ENCODE measurements at regions not wholly inside any gene's neighbourhood (a gene's known extent, or its start where the extent isn't known, plus 50 kb on each side); places are given as distances from the start of the nearest gene placed in this dataset.

- no peak for ATAC-seq
Measured at GRCh38 chrX:15952212-15952611, 97.6 kb upstream of the AP1S2 start.

GRCh38 chrX:15948318-15948660 lies 93.7 kb upstream of the AP1S2 start:
- ATAC-seq = no peak
- TF ChIP-seq SNAI2 (CRISPR knock-in tag; IDR thresholded peaks at IDR 0.05) (no peak), POU6F1 (CRISPR knock-in tag; IDR thresholded peaks at IDR 0.05; ENCODE audit: borderline replicate concordance, low read depth) (no peak), PPARA (CRISPR knock-in tag; IDR thresholded peaks at IDR 0.05; ENCODE audit: borderline replicate concordance) (no peak), ZNF70 (CRISPR knock-in tag; IDR thresholded peaks at IDR 0.05) (no peak), TOX (CRISPR knock-in tag; IDR thresholded peaks at IDR 0.05; ENCODE audit: borderline replicate concordance) (no peak), ZFP3 (CRISPR knock-in tag; IDR thresholded peaks at IDR 0.05) (no peak), ISL1 (CRISPR knock-in tag; IDR thresholded peaks at IDR 0.05) (no peak), ZC3H10 (CRISPR knock-in tag; IDR thresholded peaks at IDR 0.05) (no peak), ZFP30 (CRISPR knock-in tag; IDR thresholded peaks at IDR 0.05) (no peak), OSR1 (CRISPR knock-in tag; IDR thresholded peaks at IDR 0.05) (no peak), CSRNP3 (CRISPR knock-in tag; IDR thresholded peaks at IDR 0.05) (no peak), TCF4 (CRISPR knock-in tag; IDR thresholded peaks at IDR 0.05; ENCODE audit: borderline replicate concordance) (no peak), GLIS3 (CRISPR knock-in tag; IDR thresholded peaks at IDR 0.05) (no peak), ZNF565 (CRISPR knock-in tag; conservative IDR thresholded peaks at IDR 0.05; ENCODE audit: low read depth) (no peak)

More at GRCh38 chrX:15952212-15952611, 97.6 kb upstream of the AP1S2 start:
- TF ChIP-seq ZNF70 (CRISPR knock-in tag; IDR thresholded peaks at IDR 0.05) = no peak
- no peak for TF ChIP-seq ZFP30 (CRISPR knock-in tag; IDR thresholded peaks at IDR 0.05)
- no peak for TF ChIP-seq GLIS3 (CRISPR knock-in tag; IDR thresholded peaks at IDR 0.05)
- no peak for TF ChIP-seq BACH2 (CRISPR knock-in tag; IDR thresholded peaks at IDR 0.05; ENCODE audit: borderline replicate concordance)
- no peak for TF ChIP-seq SNAI2 (CRISPR knock-in tag; IDR thresholded peaks at IDR 0.05)
- no peak for TF ChIP-seq RARB (CRISPR knock-in tag; IDR thresholded peaks at IDR 0.05)
- TF ChIP-seq ZNF565 (CRISPR knock-in tag; conservative IDR thresholded peaks at IDR 0.05; ENCODE audit: low read depth) = no peak

- peak; percentile 94 for ATAC-seq
- TF ChIP-seq CREB5 (CRISPR knock-in tag; IDR thresholded peaks at IDR 0.05; ENCODE audit: low read depth) = no peak
Measured at GRCh38 chrX:15947648-15948317, 93.2 kb upstream of the AP1S2 start.

- TF ChIP-seq ZNF8 (CRISPR knock-in tag; IDR thresholded peaks at IDR 0.05) (no peak), PATZ1 (CRISPR knock-in tag; IDR thresholded peaks at IDR 0.05; ENCODE audit: borderline replicate concordance) (no peak), ARNTL (CRISPR knock-in tag; IDR thresholded peaks at IDR 0.05; ENCODE audit: borderline replicate concordance, low read depth) (no peak), PPARA (CRISPR knock-in tag; IDR thresholded peaks at IDR 0.05; ENCODE audit: borderline replicate concordance) (no peak), ZFP30 (CRISPR knock-in tag; IDR thresholded peaks at IDR 0.05) (no peak), BACH2 (CRISPR knock-in tag; IDR thresholded peaks at IDR 0.05; ENCODE audit: borderline replicate concordance) (no peak), ZC3H10 (CRISPR knock-in tag; IDR thresholded peaks at IDR 0.05) (no peak), CREB5 (CRISPR knock-in tag; IDR thresholded peaks at IDR 0.05; ENCODE audit: low read depth) (no peak), RARB (CRISPR knock-in tag; IDR thresholded peaks at IDR 0.05) (no peak), TCF4 (CRISPR knock-in tag; IDR thresholded peaks at IDR 0.05; ENCODE audit: borderline replicate concordance) (no peak), TSHZ2 (CRISPR knock-in tag; IDR thresholded peaks at IDR 0.05) (no peak), ZFP3 (CRISPR knock-in tag; IDR thresholded peaks at IDR 0.05) (no peak), ISL1 (CRISPR knock-in tag; IDR thresholded peaks at IDR 0.05) (no peak), OSR1 (CRISPR knock-in tag; IDR thresholded peaks at IDR 0.05) (no peak), CSRNP3 (CRISPR knock-in tag; IDR thresholded peaks at IDR 0.05) (no peak)
- peak; percentile 86 for ATAC-seq
Measured at GRCh38 chrX:15946783-15947580, 92.4 kb upstream of the AP1S2 start.
